Osteocyte (in vitro differentiated cells): ENCODE measurements at regions not wholly inside any gene's neighbourhood (a gene's known extent, or its start where the extent isn't known, plus 50 kb on each side); places are given as distances from the start of the nearest gene placed in this dataset.
"Not testable (repeated sequence)": the region's sequence is repeated elsewhere in the genome, so short reads cannot be mapped to it uniquely, and the experiment has no call there.

Experiments
- DNase-seq: peaks from one replicate; pipeline ENCODE4 v3.0.0; 2021; ENCODE audit warnings: mixed read lengths; ENCODE audit not compliant: unreplicated experiment; ENCODE audit errors: extremely low spot score
- H3K27ac Mint-ChIP-seq: one replicate; pipeline ENCODE4 v1.8.0; 2021; ENCODE audit warnings: mild to moderate bottlenecking, mixed read lengths; ENCODE audit not compliant: unreplicated experiment
- H3K27me3 Mint-ChIP-seq: one replicate; pipeline ENCODE4 v1.8.0; 2021; ENCODE audit warnings: mixed read lengths; ENCODE audit not compliant: unreplicated experiment
- H3K36me3 Mint-ChIP-seq: one replicate; pipeline ENCODE4 v1.8.0; 2021; ENCODE audit warnings: mixed read lengths; ENCODE audit not compliant: unreplicated experiment
- H3K4me1 Mint-ChIP-seq: one replicate; pipeline ENCODE4 v1.8.0; 2021; ENCODE audit warnings: mixed read lengths; ENCODE audit not compliant: unreplicated experiment
- H3K4me3 Mint-ChIP-seq: one replicate; pipeline ENCODE4 v1.8.0; 2021; ENCODE audit warnings: mild to moderate bottlenecking, moderate library complexity, mixed read lengths; ENCODE audit not compliant: unreplicated experiment
- H3K9me3 Mint-ChIP-seq: one replicate; pipeline ENCODE4 v1.8.0; 2021; ENCODE audit warnings: mixed read lengths; ENCODE audit not compliant: unreplicated experiment

GRCh38 chr2:242130682-242131081 lies 261.2 kb downstream of the RTP5 start:
- H3K36me3 Mint-ChIP-seq, H3K27me3 Mint-ChIP-seq, H3K27ac Mint-ChIP-seq, H3K4me3 Mint-ChIP-seq, DNase-seq, H3K9me3 Mint-ChIP-seq, H3K4me1 Mint-ChIP-seq: not testable (repeated sequence)

GRCh38 chr2:242159921-242160320 lies 290.4 kb downstream of the RTP5 start:
- not testable (repeated sequence) for H3K27ac Mint-ChIP-seq, H3K9me3 Mint-ChIP-seq, H3K4me3 Mint-ChIP-seq, H3K27me3 Mint-ChIP-seq, H3K36me3 Mint-ChIP-seq, H3K4me1 Mint-ChIP-seq, DNase-seq

- H3K4me3 Mint-ChIP-seq, H3K9me3 Mint-ChIP-seq, H3K4me1 Mint-ChIP-seq, H3K36me3 Mint-ChIP-seq, H3K27ac Mint-ChIP-seq, DNase-seq, H3K27me3 Mint-ChIP-seq: not testable (repeated sequence)
Measured at GRCh38 chr2:242165115-242165514, 295.6 kb downstream of the RTP5 start.

GRCh38 chr2:242171290-242171689 lies 301.8 kb downstream of the RTP5 start:
- DNase-seq, H3K4me1 Mint-ChIP-seq, H3K27me3 Mint-ChIP-seq, H3K36me3 Mint-ChIP-seq, H3K4me3 Mint-ChIP-seq, H3K27ac Mint-ChIP-seq, H3K9me3 Mint-ChIP-seq: not testable (repeated sequence)
